Hepatocyte (in vitro differentiated cells): ENCODE measurements at regions not wholly inside any gene's neighbourhood (a gene's known extent, or its start where the extent isn't known, plus 50 kb on each side); places are given as distances from the start of the nearest gene placed in this dataset.

Source experiments
- EZH2 ChIP-seq: fragments of 200-600 bp; sonication (generic); IDR thresholded peaks from 2 replicates; pipeline ENCODE4 v1.6.1; 2016; ENCODE audit warnings: antibody characterized with exemption, mild to moderate bottlenecking, borderline replicate concordance
- EZH2phosphoT487 ChIP-seq: fragments of 200-600 bp; sonication (generic); IDR thresholded peaks from one replicate; pipeline ENCODE4 v1.6.1; 2018; ENCODE audit warnings: antibody characterized with exemption, mild to moderate bottlenecking, low read depth, moderate library complexity; ENCODE audit not compliant: unreplicated experiment, severe bottlenecking
- TF ChIP-seq, protein P1 (sequence below): fragments of 200-600 bp; sonication (generic); IDR thresholded peaks from 2 replicates; pipeline ENCODE4 v1.5.1; 2016; ENCODE audit warnings: antibody characterized with exemption, mild to moderate bottlenecking; ENCODE audit not compliant: poor library complexity

DNA sequence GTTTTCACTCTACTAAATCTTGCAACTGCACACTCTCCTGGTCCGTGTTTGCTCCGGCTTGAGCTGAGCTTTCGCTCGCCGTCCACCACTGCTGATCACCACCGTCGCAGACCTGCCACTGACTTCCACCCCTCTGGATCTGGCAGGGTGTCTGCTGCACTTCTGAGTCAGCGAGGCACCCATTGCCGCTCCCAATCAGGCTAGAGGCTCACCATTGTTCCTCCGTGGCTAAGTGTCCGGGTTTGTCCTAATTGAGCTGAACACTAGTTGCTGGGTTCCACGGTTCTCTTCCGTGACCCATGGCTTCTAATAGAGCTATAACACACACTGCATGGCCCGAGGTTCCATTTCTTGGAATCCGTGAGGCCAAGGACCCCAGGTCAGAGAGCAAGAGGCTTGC, 98.6 kb upstream of the GPR6 start:
- no peak for TF ChIP-seq EZH2
- TF ChIP-seq, protein P1, sequence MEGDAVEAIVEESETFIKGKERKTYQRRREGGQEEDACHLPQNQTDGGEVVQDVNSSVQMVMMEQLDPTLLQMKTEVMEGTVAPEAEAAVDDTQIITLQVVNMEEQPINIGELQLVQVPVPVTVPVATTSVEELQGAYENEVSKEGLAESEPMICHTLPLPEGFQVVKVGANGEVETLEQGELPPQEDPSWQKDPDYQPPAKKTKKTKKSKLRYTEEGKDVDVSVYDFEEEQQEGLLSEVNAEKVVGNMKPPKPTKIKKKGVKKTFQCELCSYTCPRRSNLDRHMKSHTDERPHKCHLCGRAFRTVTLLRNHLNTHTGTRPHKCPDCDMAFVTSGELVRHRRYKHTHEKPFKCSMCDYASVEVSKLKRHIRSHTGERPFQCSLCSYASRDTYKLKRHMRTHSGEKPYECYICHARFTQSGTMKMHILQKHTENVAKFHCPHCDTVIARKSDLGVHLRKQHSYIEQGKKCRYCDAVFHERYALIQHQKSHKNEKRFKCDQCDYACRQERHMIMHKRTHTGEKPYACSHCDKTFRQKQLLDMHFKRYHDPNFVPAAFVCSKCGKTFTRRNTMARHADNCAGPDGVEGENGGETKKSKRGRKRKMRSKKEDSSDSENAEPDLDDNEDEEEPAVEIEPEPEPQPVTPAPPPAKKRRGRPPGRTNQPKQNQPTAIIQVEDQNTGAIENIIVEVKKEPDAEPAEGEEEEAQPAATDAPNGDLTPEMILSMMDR, result no peak
- TF ChIP-seq EZH2phosphoT487, result no peak
